ENCODE measurements at regions not wholly inside any gene's neighbourhood (a gene's known extent, or its start where the extent isn't known, plus 50 kb on each side); places are given as distances from the start of the nearest gene placed in this dataset.
A peak's percentile ranks its signal among the peaks of the same experiment; 100 is the strongest.

DNA sequence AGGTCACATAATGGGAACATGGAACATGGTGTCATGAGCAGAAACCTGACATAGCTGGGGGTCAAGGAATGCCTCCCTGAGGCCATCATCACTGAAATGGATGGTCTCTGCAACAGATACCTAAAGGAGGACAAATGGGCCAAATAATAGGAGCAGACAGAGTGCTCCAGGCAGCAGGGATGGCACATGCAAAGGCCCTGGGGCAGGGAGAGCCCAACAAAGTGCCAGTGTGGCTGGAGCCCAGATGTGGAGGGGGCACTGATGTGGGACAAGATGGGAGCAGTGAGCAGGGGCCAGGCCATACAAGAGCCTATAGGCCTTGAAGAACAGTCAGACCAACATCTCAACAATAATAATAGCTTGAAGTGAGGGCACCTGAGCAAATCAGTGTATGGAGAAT is 497.8 kb downstream of the MN1 start:
- peaks cover 0 to 5% of the 10 kb centered on the region in 2 donors for H3K4me1 ChIP-seq
- no peak for DNase-seq (ENCODE audit: low spot score)
- TF ChIP-seq, protein P1, sequence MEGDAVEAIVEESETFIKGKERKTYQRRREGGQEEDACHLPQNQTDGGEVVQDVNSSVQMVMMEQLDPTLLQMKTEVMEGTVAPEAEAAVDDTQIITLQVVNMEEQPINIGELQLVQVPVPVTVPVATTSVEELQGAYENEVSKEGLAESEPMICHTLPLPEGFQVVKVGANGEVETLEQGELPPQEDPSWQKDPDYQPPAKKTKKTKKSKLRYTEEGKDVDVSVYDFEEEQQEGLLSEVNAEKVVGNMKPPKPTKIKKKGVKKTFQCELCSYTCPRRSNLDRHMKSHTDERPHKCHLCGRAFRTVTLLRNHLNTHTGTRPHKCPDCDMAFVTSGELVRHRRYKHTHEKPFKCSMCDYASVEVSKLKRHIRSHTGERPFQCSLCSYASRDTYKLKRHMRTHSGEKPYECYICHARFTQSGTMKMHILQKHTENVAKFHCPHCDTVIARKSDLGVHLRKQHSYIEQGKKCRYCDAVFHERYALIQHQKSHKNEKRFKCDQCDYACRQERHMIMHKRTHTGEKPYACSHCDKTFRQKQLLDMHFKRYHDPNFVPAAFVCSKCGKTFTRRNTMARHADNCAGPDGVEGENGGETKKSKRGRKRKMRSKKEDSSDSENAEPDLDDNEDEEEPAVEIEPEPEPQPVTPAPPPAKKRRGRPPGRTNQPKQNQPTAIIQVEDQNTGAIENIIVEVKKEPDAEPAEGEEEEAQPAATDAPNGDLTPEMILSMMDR (IDR thresholded peaks at IDR 0.05): no peak
- H3K27me3 ChIP-seq: no peaks in the 10 kb centered on the region
- H3K27ac ChIP-seq: no peak overlapping the region
- no peaks in the 10 kb centered on the region for H3K9me3 ChIP-seq
- H3K36me3 ChIP-seq: no peaks in the 10 kb centered on the region
- H3K4me3 ChIP-seq: no peak overlapping the region

GRCh38 chr22:27306771-27307170 is 494.8 kb downstream of the MN1 start:
- TF ChIP-seq, protein P1 (IDR thresholded peaks at IDR 0.05): no peak
- DNase-seq (ENCODE audit: low spot score): no peak
- Histone ChIP-seq H3K27me3 (no peaks in the 10 kb centered on the region), H3K4me3 (no peak overlapping the region), H3K36me3 (no peaks in the 10 kb centered on the region), H3K9me3 (no peaks in the 10 kb centered on the region), H3K4me1 (no peaks in the 10 kb centered on the region), H3K27ac (no peak overlapping the region)

GRCh38 chr22:27307545-27308247 is 493.9 kb downstream of the MN1 start:
- Histone ChIP-seq H3K4me3 (no peak overlapping the region), H3K27ac (peak overlapping the region in 1 of 2 donors; percentile 35), H3K4me1 (peaks cover 0 to 4% of the 10 kb centered on the region in 2 donors), H3K36me3 (no peaks in the 10 kb centered on the region), H3K27me3 (no peaks in the 10 kb centered on the region), H3K9me3 (no peaks in the 10 kb centered on the region)
- TF ChIP-seq, protein P1 (IDR thresholded peaks at IDR 0.05): no peak
- no peak for DNase-seq (ENCODE audit: low spot score)

GRCh38 chr22:27308513-27308912 is 493.0 kb downstream of the MN1 start:
- H3K27ac ChIP-seq: no peak overlapping the region
- TF ChIP-seq, protein P1 (IDR thresholded peaks at IDR 0.05): no peak
- no peak overlapping the region for H3K4me3 ChIP-seq
- H3K4me1 ChIP-seq: peaks cover 0 to 12% of the 10 kb centered on the region in 2 donors
- H3K36me3 ChIP-seq: no peaks in the 10 kb centered on the region
- no peaks in the 10 kb centered on the region for H3K27me3 ChIP-seq
- no peak for DNase-seq (ENCODE audit: low spot score)
- H3K9me3 ChIP-seq: no peaks in the 10 kb centered on the region

DNA sequence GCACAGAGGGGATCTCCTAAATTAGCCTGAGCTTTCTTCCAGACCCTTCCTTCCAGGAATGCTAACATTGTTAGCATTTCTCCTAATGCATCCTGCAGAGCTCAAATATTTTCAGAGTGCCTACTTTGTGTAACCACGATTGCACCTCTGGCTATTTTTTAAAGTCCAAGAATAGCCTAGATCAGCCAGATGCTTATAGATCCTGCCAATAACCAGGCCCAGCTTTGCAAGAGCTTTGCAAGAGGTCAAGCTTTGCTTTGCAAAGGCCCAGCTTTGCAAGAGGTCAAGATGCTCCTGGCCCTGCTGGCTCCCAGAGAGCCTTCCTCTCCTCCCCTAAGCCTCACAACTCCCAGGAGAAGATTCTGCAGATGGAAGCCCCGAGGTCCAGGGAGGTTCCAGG is 491.9 kb downstream of the MN1 start:
- TF ChIP-seq, protein P1 (IDR thresholded peaks at IDR 0.05): no peak
- no peak for DNase-seq (ENCODE audit: low spot score)
- Histone ChIP-seq H3K27ac (no peak overlapping the region), H3K4me3 (no peak overlapping the region), H3K9me3 (no peaks in the 10 kb centered on the region), H3K27me3 (no peaks in the 10 kb centered on the region), H3K4me1 (peaks cover 0 to 20% of the 10 kb centered on the region in 2 donors), H3K36me3 (no peaks in the 10 kb centered on the region)

All from right atrium auricular region (tissue), 2 donors.